ENCODE measurements at regions not wholly inside any gene's neighbourhood (a gene's known extent, or its start where the extent isn't known, plus 50 kb on each side); places are given as distances from the start of the nearest gene placed in this dataset.

DNA sequence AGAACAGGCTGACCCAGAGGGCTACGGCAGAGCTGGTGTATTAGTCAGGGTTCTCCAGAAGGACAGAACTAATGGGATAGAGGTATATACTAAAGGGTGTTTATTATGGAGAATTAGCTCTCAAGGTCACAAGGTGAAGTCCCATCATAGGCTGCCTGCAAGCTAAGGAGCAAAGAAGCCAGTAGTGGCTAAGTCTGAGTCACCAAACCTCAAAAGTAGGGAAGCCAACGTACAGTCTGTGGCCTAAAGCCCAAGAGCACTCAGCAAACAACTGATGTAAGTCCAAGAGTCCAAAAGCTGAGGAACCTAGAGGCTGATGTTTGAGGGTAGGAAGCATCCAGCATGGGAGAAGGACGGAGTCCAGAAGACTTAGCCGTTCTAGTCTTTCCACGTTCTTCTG lies 179.2 kb downstream of the BACH1 start (continued):
- TF ChIP-seq EZH2phosphoT487 (IDR thresholded peaks at IDR 0.05; ENCODE audit: unreplicated experiment): no peak
- TF ChIP-seq EZH2 (IDR thresholded peaks at IDR 0.05; ENCODE audit: low read depth, unreplicated experiment): no peak
- no peak for TF ChIP-seq CREB1 (CRISPR knock-in tag; IDR thresholded peaks at IDR 0.05; ENCODE audit: low read depth)

DNA sequence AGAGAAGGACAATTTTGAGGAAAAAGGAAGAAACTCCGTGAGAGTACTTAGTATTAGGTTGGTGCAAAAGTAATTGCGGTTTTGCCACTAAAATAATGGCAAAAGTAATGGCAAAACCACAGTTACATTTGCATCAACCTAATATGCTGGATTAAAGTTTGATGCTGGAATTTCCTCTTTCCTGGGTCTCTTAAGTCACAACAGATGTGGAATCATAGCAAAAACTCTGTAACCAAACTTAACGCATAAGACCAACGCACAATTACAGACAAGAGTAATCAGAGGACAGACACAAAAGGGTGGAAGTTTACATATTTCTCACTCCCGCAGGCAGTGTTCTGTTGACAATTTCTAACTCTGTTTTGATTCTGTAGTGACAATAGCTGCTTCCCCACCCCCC lies 182.4 kb downstream of the BACH1 start:
- no peak for TF ChIP-seq NANOG (IDR thresholded peaks at IDR 0.05; ENCODE audit: borderline replicate concordance)
- TF ChIP-seq EZH2 (IDR thresholded peaks at IDR 0.05; ENCODE audit: low read depth, unreplicated experiment): no peak
- no peak for TF ChIP-seq EZH2phosphoT487 (IDR thresholded peaks at IDR 0.05; ENCODE audit: unreplicated experiment)
- TF ChIP-seq, protein P1, sequence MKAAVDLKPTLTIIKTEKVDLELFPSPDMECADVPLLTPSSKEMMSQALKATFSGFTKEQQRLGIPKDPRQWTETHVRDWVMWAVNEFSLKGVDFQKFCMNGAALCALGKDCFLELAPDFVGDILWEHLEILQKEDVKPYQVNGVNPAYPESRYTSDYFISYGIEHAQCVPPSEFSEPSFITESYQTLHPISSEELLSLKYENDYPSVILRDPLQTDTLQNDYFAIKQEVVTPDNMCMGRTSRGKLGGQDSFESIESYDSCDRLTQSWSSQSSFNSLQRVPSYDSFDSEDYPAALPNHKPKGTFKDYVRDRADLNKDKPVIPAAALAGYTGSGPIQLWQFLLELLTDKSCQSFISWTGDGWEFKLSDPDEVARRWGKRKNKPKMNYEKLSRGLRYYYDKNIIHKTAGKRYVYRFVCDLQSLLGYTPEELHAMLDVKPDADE (IDR thresholded peaks at IDR 0.05): no peak
- Mint-ChIP-seq H3K27ac (no peak overlapping the region), H3K36me3 (ENCODE audit: low read depth) (peaks cover 5% of the 10 kb centered on the region), H3K9me3 (peaks cover 4% of the 10 kb centered on the region; the same call in 2 of the 3 replicates), H3K4me3 (no peak overlapping the region), H3K4me1 (peaks cover 5% of the 10 kb centered on the region), H3K27me3 (ENCODE audit: insufficient read depth, low read depth, poor library complexity) (peaks cover 2% of the 10 kb centered on the region)
- Histone ChIP-seq H3K27ac (ENCODE audit: low read depth) (no peak overlapping the region), H3K4me1 (ENCODE audit: insufficient read depth) (peaks cover 1% of the 10 kb centered on the region; the same call in 1 of the 2 replicates), H3F3A (replicated peaks; ENCODE audit: low read depth) (no peaks in the 10 kb centered on the region), H3K9me2 (ENCODE audit: insufficient read depth) (peaks cover 6% of the 10 kb centered on the region; the same call in 1 of the 2 replicates), H4K20me1 (replicated peaks; ENCODE audit: insufficient read depth) (no peaks in the 10 kb centered on the region), H3K4me3 (no peak overlapping the region), H3K79me2 (replicated peaks; ENCODE audit: insufficient read depth) (no peaks in the 10 kb centered on the region), H3K36me3 (ENCODE audit: insufficient read depth) (no peaks in the 10 kb centered on the region), H3K4me2 (no peak overlapping the region), H2AFZ (no peak overlapping the region), H3K27me3 (ENCODE audit: insufficient read depth) (no peaks in the 10 kb centered on the region)
- no peak for DNase-seq (ENCODE audit: low spot score)
- no peak for ATAC-seq

DNA sequence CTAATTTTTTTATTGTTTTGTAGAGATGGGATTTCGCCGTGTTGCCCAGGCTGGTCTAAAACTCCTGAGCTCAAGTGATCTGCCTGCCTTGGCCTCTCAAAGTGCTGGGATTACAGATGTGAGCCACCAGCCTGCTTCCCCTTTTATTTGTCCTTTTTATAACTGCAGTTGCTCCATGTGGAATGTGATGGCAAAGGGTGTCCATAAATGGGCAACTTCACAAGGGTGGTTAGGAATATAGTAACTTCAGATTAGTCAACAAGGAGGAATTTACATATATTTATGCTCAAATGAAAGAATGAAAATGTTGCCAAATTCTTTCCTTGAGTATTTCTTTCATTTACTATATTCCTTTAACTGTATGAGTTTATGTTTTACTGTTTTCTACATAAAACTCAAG lies 182.9 kb downstream of the BACH1 start:
- Mint-ChIP-seq H3K27me3 (ENCODE audit: insufficient read depth, low read depth, poor library complexity) (peaks cover 2% of the 10 kb centered on the region), H3K36me3 (ENCODE audit: low read depth) (peaks cover 5% of the 10 kb centered on the region), H3K9me3 (peaks cover 4% of the 10 kb centered on the region), H3K27ac (no peak overlapping the region), H3K4me1 (peaks cover 7% of the 10 kb centered on the region), H3K4me3 (no peak overlapping the region)
- no peaks in the 10 kb centered on the region for H3K36me3 ChIP-seq (ENCODE audit: insufficient read depth)
- H3K9me2 ChIP-seq (ENCODE audit: insufficient read depth): peaks cover 6% of the 10 kb centered on the region; the same call in 1 of the 2 replicates
- no peaks in the 10 kb centered on the region for H3K79me2 ChIP-seq (replicated peaks; ENCODE audit: insufficient read depth)
- H3K27ac ChIP-seq (ENCODE audit: low read depth): no peak overlapping the region
- no peak overlapping the region for H3K4me2 ChIP-seq
- no peak overlapping the region for H3K4me3 ChIP-seq
- DNase-seq (ENCODE audit: low spot score) (no peak), ATAC-seq (no peak)
- H3K4me1 ChIP-seq (ENCODE audit: insufficient read depth): peaks cover 7% of the 10 kb centered on the region
- no peaks in the 10 kb centered on the region for H3F3A ChIP-seq (replicated peaks; ENCODE audit: low read depth)
- H2AFZ ChIP-seq: no peak overlapping the region
- no peaks in the 10 kb centered on the region for H3K27me3 ChIP-seq (ENCODE audit: insufficient read depth)
- no peaks in the 10 kb centered on the region for H4K20me1 ChIP-seq (replicated peaks; ENCODE audit: insufficient read depth)
- no peak for TF ChIP-seq STAT1 (IDR thresholded peaks at IDR 0.05; ENCODE audit: unreplicated experiment)
- TF ChIP-seq ZNF114 (CRISPR knock-in tag; IDR thresholded peaks at IDR 0.05): no peak
- no peak for TF ChIP-seq CREB1 (CRISPR knock-in tag; IDR thresholded peaks at IDR 0.05; ENCODE audit: low read depth)
- TF ChIP-seq, protein P1 (IDR thresholded peaks at IDR 0.05): no peak
- TF ChIP-seq EZH2 (IDR thresholded peaks at IDR 0.05; ENCODE audit: low read depth, unreplicated experiment): no peak
- TF ChIP-seq, protein P2, sequence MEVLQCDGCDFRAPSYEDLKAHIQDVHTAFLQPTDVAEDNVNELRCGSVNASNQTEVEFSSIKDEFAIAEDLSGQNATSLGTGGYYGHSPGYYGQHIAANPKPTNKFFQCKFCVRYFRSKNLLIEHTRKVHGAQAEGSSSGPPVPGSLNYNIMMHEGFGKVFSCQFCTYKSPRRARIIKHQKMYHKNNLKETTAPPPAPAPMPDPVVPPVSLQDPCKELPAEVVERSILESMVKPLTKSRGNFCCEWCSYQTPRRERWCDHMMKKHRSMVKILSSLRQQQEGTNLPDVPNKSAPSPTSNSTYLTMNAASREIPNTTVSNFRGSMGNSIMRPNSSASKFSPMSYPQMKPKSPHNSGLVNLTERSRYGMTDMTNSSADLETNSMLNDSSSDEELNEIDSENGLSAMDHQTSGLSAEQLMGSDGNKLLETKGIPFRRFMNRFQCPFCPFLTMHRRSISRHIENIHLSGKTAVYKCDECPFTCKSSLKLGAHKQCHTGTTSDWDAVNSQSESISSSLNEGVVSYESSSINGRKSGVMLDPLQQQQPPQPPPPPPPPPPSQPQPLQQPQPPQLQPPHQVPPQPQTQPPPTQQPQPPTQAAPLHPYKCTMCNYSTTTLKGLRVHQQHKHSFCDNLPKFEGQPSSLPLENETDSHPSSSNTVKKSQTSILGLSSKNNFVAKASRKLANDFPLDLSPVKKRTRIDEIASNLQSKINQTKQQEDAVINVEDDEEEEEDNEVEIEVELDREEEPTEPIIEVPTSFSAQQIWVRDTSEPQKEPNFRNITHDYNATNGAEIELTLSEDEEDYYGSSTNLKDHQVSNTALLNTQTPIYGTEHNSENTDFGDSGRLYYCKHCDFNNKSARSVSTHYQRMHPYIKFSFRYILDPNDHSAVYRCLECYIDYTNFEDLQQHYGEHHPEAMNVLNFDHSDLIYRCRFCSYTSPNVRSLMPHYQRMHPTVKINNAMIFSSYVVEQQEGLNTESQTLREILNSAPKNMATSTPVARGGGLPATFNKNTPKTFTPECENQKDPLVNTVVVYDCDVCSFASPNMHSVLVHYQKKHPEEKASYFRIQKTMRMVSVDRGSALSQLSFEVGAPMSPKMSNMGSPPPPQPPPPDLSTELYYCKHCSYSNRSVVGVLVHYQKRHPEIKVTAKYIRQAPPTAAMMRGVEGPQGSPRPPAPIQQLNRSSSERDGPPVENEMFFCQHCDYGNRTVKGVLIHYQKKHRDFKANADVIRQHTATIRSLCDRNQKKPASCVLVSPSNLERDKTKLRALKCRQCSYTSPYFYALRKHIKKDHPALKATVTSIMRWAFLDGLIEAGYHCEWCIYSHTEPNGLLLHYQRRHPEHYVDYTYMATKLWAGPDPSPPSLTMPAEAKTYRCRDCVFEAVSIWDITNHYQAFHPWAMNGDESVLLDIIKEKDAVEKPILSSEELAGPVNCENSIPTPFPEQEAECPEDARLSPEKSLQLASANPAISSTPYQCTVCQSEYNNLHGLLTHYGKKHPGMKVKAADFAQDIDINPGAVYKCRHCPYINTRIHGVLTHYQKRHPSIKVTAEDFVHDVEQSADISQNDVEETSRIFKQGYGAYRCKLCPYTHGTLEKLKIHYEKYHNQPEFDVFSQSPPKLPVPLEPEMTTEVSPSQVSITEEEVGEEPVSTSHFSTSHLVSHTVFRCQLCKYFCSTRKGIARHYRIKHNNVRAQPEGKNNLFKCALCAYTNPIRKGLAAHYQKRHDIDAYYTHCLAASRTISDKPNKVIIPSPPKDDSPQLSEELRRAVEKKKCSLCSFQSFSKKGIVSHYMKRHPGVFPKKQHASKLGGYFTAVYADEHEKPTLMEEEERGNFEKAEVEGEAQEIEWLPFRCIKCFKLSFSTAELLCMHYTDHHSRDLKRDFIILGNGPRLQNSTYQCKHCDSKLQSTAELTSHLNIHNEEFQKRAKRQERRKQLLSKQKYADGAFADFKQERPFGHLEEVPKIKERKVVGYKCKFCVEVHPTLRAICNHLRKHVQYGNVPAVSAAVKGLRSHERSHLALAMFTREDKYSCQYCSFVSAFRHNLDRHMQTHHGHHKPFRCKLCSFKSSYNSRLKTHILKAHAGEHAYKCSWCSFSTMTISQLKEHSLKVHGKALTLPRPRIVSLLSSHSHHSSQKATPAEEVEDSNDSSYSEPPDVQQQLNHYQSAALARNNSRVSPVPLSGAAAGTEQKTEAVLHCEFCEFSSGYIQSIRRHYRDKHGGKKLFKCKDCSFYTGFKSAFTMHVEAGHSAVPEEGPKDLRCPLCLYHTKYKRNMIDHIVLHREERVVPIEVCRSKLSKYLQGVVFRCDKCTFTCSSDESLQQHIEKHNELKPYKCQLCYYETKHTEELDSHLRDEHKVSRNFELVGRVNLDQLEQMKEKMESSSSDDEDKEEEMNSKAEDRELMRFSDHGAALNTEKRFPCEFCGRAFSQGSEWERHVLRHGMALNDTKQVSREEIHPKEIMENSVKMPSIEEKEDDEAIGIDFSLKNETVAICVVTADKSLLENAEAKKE (CRISPR knock-in tag; IDR thresholded peaks at IDR 0.05): no peak
- no peak for TF ChIP-seq JUNB (IDR thresholded peaks at IDR 0.05; ENCODE audit: unreplicated experiment)
- TF ChIP-seq NANOG (IDR thresholded peaks at IDR 0.05; ENCODE audit: borderline replicate concordance): no peak
- TF ChIP-seq POLR2AphosphoS5 (IDR thresholded peaks at IDR 0.05; ENCODE audit: low read depth): no peak
- TF ChIP-seq EZH2phosphoT487 (IDR thresholded peaks at IDR 0.05; ENCODE audit: unreplicated experiment): no peak
- no peak for TF ChIP-seq ZNF331 (CRISPR knock-in tag; IDR thresholded peaks at IDR 0.05; ENCODE audit: low read depth)
